ENCODE measurements at regions not wholly inside any gene's neighbourhood (a gene's known extent, or its start where the extent isn't known, plus 50 kb on each side); places are given as distances from the start of the nearest gene placed in this dataset.
"Not testable (repeated sequence)": the region's sequence is repeated elsewhere in the genome, so short reads cannot be mapped to it uniquely, and the experiment has no call there.

DNA sequence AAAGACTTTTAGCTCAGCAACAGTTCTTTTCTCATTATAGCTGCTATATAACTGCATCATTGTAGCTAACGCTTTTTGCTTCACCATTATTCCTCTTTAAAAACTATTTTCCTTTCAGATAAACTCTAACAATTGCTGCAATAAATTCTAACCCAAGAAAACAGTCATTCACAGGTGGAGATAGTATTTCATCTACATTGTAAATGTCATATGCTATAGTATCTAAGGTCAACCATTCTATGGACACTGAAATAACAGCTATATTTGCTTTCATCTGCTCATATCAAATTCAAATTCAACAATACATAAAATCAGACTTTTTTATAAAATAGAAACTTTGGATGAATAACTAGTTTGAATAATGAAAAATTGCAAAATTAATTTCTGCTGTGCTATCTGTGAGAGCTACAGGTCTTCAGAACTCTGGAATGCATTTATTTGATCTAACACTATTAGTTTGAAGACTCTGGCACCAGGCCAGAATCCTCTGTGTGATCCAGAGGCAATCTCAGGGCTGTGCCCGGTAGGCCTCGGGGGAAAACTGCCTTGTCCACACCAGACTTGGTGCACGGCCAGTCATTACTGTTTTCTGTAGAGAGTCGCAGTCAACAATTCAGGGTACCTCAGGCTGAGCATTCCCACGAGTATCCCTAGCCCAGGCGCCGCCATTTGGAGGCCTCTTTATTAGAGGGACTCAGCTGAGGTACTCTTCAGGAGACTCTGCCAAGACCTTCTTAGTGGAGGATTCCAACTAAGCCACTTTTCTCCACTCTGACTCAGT, 332.4 kb downstream of the SLC7A11 start:
- Mint-ChIP-seq H3K4me1 (ENCODE audit: unreplicated experiment) (peaks cover 8% of the 10 kb centered on the region), H3K4me3 (ENCODE audit: unreplicated experiment) (no peak overlapping the region), H3K27me3 (ENCODE audit: unreplicated experiment) (no peaks in the 10 kb centered on the region), H3K9me3 (ENCODE audit: unreplicated experiment) (no peaks in the 10 kb centered on the region), H3K36me3 (ENCODE audit: unreplicated experiment) (no peaks in the 10 kb centered on the region), H3K27ac (ENCODE audit: unreplicated experiment) (no peak overlapping the region)
- DNase-seq (ENCODE audit: extremely low spot score, unreplicated experiment), result no peak
- TF ChIP-seq, protein P1, sequence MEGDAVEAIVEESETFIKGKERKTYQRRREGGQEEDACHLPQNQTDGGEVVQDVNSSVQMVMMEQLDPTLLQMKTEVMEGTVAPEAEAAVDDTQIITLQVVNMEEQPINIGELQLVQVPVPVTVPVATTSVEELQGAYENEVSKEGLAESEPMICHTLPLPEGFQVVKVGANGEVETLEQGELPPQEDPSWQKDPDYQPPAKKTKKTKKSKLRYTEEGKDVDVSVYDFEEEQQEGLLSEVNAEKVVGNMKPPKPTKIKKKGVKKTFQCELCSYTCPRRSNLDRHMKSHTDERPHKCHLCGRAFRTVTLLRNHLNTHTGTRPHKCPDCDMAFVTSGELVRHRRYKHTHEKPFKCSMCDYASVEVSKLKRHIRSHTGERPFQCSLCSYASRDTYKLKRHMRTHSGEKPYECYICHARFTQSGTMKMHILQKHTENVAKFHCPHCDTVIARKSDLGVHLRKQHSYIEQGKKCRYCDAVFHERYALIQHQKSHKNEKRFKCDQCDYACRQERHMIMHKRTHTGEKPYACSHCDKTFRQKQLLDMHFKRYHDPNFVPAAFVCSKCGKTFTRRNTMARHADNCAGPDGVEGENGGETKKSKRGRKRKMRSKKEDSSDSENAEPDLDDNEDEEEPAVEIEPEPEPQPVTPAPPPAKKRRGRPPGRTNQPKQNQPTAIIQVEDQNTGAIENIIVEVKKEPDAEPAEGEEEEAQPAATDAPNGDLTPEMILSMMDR (IDR thresholded peaks at IDR 0.05), result no peak

DNA sequence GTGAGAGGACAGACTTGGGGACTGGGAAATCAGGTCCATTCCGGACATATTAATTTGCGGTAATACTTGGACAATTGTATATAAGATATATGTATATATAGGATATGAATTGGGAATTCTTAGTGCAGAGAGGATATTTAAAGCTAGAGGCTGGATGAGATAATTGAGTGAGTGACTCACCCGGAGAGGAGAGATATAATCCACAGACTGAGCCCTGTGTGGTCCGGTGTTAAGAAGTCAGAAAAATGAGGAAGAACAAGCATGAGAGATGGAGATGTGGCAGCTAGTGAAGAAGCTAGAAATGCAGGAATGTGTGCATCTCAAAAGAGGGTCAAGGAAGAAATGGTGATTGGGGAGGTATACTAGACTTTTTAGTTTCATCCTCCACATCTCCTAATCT, 336.2 kb downstream of the SLC7A11 start:
- Mint-ChIP-seq H3K27me3 (ENCODE audit: unreplicated experiment) (no peaks in the 10 kb centered on the region), H3K9me3 (ENCODE audit: unreplicated experiment) (no peaks in the 10 kb centered on the region), H3K4me3 (ENCODE audit: unreplicated experiment) (no peak overlapping the region), H3K27ac (ENCODE audit: unreplicated experiment) (no peak overlapping the region), H3K4me1 (ENCODE audit: unreplicated experiment) (peaks cover 8% of the 10 kb centered on the region), H3K36me3 (ENCODE audit: unreplicated experiment) (no peaks in the 10 kb centered on the region)
- no peak for DNase-seq (ENCODE audit: extremely low spot score, unreplicated experiment)
- TF ChIP-seq, protein P1 (IDR thresholded peaks at IDR 0.05), result no peak

DNA sequence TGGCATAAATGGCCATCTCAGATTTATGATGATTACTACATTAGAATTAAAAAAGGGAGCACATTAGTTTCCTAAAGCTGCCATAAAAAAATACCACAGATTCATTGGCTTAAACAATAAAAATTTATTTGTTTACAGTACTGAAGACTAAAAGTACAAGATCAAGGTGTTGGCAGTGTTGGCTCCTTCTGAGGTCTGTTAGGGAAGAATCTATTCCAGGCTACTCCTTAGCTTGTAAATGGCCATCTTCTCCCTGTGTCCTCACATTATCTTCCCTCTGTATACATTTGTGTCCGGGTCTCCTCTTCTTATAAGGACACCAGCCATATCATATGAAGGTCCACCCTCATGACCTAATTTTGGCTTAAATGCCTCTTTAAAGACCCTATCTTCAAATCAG, 341.0 kb downstream of the SLC7A11 start:
- no peaks in the 10 kb centered on the region for H3K4me1 Mint-ChIP-seq (ENCODE audit: unreplicated experiment)
- no peaks in the 10 kb centered on the region for H3K9me3 Mint-ChIP-seq (ENCODE audit: unreplicated experiment)
- no peaks in the 10 kb centered on the region for H3K36me3 Mint-ChIP-seq (ENCODE audit: unreplicated experiment)
- no peak overlapping the region for H3K4me3 Mint-ChIP-seq (ENCODE audit: unreplicated experiment)
- H3K27ac Mint-ChIP-seq (ENCODE audit: unreplicated experiment), result no peak overlapping the region
- TF ChIP-seq, protein P1 (IDR thresholded peaks at IDR 0.05), result no peak
- no peak for DNase-seq (ENCODE audit: extremely low spot score, unreplicated experiment)
- no peaks in the 10 kb centered on the region for H3K27me3 Mint-ChIP-seq (ENCODE audit: unreplicated experiment)

DNA sequence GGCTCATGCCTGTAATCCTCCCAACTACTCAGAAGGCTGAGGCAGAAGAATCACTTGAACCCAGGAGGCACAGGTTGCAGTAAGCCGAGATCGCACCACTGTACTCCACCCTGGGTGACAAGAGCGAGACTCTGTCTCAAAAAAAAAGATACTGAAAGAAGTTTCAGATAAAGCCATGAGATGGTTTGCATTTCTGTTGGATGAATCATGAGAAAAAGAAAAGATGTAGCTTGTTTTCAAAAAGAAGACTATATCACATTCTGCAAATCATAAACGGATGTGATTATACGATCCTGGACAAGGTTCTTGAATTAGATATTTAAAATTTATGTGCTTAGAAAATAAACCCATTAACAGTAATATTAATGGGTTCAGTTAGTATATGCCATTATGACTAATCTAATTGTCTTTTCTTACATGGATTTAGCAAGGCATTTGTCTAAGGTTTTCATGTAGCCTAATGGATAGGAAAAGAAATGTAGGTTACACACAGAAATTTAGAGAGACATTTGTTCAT, 345.9 kb downstream of the SLC7A11 start:
- Mint-ChIP-seq H3K4me1 (ENCODE audit: unreplicated experiment) (peaks cover 13% of the 10 kb centered on the region), H3K27me3 (ENCODE audit: unreplicated experiment) (no peaks in the 10 kb centered on the region), H3K4me3 (ENCODE audit: unreplicated experiment) (no peak overlapping the region), H3K27ac (ENCODE audit: unreplicated experiment) (no peak overlapping the region), H3K9me3 (ENCODE audit: unreplicated experiment) (peaks cover 1% of the 10 kb centered on the region), H3K36me3 (ENCODE audit: unreplicated experiment) (no peaks in the 10 kb centered on the region)
- DNase-seq (ENCODE audit: extremely low spot score, unreplicated experiment), result no peak
- TF ChIP-seq, protein P1 (IDR thresholded peaks at IDR 0.05), result no peak

DNA sequence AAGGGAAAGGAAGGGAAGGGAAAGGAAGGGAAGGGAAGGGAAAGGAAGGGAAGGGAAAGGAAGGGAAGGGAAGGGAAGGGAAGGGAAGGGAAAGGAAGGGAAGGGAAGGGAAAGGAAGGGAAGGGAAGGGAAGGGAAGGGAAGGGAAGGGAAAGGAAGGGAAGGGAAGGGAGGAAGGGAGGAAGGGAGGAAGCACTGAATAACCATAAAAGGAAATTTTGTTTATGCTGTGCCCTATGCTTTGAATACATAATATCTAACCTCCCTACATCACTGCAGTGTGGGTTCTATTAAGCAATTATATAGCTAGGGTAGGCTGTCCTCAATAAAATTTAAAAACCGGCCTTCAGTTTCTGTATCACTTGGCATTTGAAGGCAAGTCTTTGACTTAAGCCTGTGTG, 346.6 kb downstream of the SLC7A11 start:
- peaks cover 13% of the 10 kb centered on the region for H3K4me1 Mint-ChIP-seq (ENCODE audit: unreplicated experiment)
- not testable (repeated sequence) for H3K36me3 Mint-ChIP-seq (ENCODE audit: unreplicated experiment); H3K9me3 Mint-ChIP-seq (ENCODE audit: unreplicated experiment); H3K4me3 Mint-ChIP-seq (ENCODE audit: unreplicated experiment); H3K27ac Mint-ChIP-seq (ENCODE audit: unreplicated experiment); H3K27me3 Mint-ChIP-seq (ENCODE audit: unreplicated experiment); DNase-seq (ENCODE audit: extremely low spot score, unreplicated experiment)
